ENCODE measurements at regions not wholly inside any gene's neighbourhood (a gene's known extent, or its start where the extent isn't known, plus 50 kb on each side); places are given as distances from the start of the nearest gene placed in this dataset.

- no peak overlapping the region for H3K4me3 ChIP-seq (ENCODE audit: low read length)
- TF ChIP-seq, protein P1, sequence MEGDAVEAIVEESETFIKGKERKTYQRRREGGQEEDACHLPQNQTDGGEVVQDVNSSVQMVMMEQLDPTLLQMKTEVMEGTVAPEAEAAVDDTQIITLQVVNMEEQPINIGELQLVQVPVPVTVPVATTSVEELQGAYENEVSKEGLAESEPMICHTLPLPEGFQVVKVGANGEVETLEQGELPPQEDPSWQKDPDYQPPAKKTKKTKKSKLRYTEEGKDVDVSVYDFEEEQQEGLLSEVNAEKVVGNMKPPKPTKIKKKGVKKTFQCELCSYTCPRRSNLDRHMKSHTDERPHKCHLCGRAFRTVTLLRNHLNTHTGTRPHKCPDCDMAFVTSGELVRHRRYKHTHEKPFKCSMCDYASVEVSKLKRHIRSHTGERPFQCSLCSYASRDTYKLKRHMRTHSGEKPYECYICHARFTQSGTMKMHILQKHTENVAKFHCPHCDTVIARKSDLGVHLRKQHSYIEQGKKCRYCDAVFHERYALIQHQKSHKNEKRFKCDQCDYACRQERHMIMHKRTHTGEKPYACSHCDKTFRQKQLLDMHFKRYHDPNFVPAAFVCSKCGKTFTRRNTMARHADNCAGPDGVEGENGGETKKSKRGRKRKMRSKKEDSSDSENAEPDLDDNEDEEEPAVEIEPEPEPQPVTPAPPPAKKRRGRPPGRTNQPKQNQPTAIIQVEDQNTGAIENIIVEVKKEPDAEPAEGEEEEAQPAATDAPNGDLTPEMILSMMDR (IDR thresholded peaks at IDR 0.05; ENCODE audit: insufficient read depth, low read depth, low read length, missing control alignments), result no peak
- DNase-seq (ENCODE audit: low read depth), result peak; percentile 86
Observed at GRCh38 chr1:38125837-38126520, 79.4 kb upstream of the POU3F1 start.

DNA sequence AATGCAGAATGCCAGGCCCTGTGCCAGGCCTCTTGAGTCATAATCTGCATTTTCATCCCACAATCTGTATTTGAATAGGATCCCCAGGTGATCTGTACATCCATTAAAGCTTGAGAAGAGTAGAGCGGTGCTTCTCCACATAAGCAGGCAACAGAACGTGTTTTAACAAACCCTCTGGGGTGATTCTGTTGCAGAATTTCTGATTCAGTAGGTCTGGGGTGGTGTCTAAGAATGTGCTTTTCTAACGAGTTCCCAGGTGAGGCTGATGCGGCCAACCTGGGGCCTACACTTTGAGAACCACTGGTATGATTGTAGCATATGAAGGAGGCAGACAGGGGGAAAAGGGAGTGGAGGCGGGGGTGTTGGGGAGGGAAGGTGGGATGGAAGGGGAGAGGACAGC lies 78.4 kb upstream of the POU3F1 start:
- no peak overlapping the region for H3K4me3 ChIP-seq (ENCODE audit: low read length)
- TF ChIP-seq, protein P1 (IDR thresholded peaks at IDR 0.05; ENCODE audit: insufficient read depth, low read depth, low read length, missing control alignments), result no peak
- peak; percentile 73 for DNase-seq (ENCODE audit: low read depth)

DNA sequence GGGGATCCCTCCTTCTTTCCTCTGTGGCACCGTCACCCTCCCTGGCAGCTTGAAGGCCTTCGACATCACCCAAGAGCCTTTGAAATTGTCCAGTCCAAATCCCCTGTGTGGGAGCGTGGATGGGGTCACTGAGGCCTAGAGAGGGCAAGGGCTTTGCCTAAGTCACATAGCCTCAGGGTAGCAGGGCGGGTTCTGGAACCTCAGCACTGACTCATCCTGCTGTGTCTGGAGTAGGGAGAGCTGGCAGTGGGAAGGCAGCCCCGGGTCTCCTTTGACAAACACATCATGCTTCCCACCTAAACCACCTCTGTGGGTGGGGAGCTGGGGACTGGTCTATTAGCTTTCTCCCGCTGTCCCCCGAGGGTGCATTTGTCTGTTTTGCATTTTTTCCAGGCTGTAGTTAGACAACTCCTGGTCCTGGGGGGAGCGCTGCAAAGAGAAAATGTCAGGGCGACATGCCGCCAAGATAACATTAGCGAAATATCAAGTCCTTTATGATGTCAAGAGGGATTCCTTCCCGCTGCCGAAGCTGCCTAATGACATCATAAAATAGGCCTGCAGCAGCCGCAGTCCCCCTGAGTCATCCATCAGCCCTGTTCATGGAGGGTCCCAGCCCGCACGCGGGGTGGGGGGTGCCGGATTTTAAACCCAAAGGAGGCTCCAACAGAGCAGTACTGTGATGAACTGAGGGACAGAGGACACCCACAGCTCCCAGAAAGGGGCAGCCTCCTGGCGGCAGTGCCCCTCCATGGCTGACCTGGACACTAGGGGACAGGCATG lies 77.0 kb upstream of the POU3F1 start:
- no peak overlapping the region for H3K4me3 ChIP-seq (ENCODE audit: low read length)
- DNase-seq (ENCODE audit: low read depth), result peak; percentile 89
- TF ChIP-seq, protein P1 (IDR thresholded peaks at IDR 0.05; ENCODE audit: insufficient read depth, low read depth, low read length, missing control alignments), result no peak

- DNase-seq (ENCODE audit: low read depth), result no peak
- TF ChIP-seq, protein P1 (IDR thresholded peaks at IDR 0.05; ENCODE audit: insufficient read depth, low read depth, low read length, missing control alignments), result no peak
- H3K4me3 ChIP-seq (ENCODE audit: low read length), result no peak overlapping the region
Observed at GRCh38 chr1:38121231-38121680, 74.7 kb upstream of the POU3F1 start.

GRCh38 chr1:38120552-38121230 lies 74.1 kb upstream of the POU3F1 start:
- peak; percentile 55 for DNase-seq (ENCODE audit: low read depth)
- H3K4me3 ChIP-seq (ENCODE audit: low read length), result no peak overlapping the region
- TF ChIP-seq, protein P1 (IDR thresholded peaks at IDR 0.05; ENCODE audit: insufficient read depth, low read depth, low read length, missing control alignments), result no peak

GRCh38 chr1:38118976-38119375 lies 72.4 kb upstream of the POU3F1 start:
- no peak for DNase-seq (ENCODE audit: low read depth)
- TF ChIP-seq, protein P1 (IDR thresholded peaks at IDR 0.05; ENCODE audit: insufficient read depth, low read depth, low read length, missing control alignments), result no peak
- H3K4me3 ChIP-seq (ENCODE audit: low read length), result no peak overlapping the region

All from epithelial cell of esophagus (primary cell).